Neural progenitor cell (in vitro differentiated cells): ENCODE measurements at regions not wholly inside any gene's neighbourhood (a gene's known extent, or its start where the extent isn't known, plus 50 kb on each side); places are given as distances from the start of the nearest gene placed in this dataset.

ENCODE experiments used
- DNase-seq: peaks from one replicate; pipeline ENCODE4 v3.0.0-alpha.2; 2016; ENCODE audit warnings: low spot score
- H2AFZ ChIP-seq: fragments of 200-600 bp; sonication (generic); replicated peaks from 2 replicates; pipeline ENCODE4 v1.6.1; 2016; ENCODE audit warnings: antibody characterized with exemption
- H3F3A ChIP-seq: fragments of 200-600 bp; sonication (generic); 2 replicates; pipeline ENCODE4 v1.6.1; 2016; ENCODE audit warnings: antibody characterized with exemption, low read depth
- H3K27ac ChIP-seq: fragments of 200-600 bp; sonication (generic); 2 replicates; pipeline ENCODE4 v1.5.1; 2016; ENCODE audit warnings: mild to moderate bottlenecking
- H3K27me3 ChIP-seq: fragments of 200-600 bp; sonication (generic); 2 replicates; pipeline ENCODE4 v1.6.1; 2016; ENCODE audit warnings: mild to moderate bottlenecking, moderate library complexity
- H3K36me3 ChIP-seq: fragments of 200-600 bp; sonication (generic); 2 replicates; pipeline ENCODE4 v1.5.1; 2016
- H3K4me1 ChIP-seq: fragments of 200-600 bp; sonication (generic); 2 replicates; pipeline ENCODE4 v1.6.1; 2016; ENCODE audit warnings: mixed run types
- H3K4me2 ChIP-seq: fragments of 200-600 bp; sonication (generic); 2 replicates; pipeline ENCODE4 v1.6.1; 2016
- H3K4me3 ChIP-seq: fragments of 200-600 bp; sonication (generic); 2 replicates; pipeline ENCODE4 v1.5.1; 2016
- H3K79me2 ChIP-seq: fragments of 200-600 bp; sonication (generic); 2 replicates; pipeline ENCODE4 v1.6.1; 2016; ENCODE audit warnings: low read depth
- H3K9ac ChIP-seq: fragments of 200-600 bp; sonication (generic); 2 replicates; pipeline ENCODE4 v1.6.1; 2016
- H3K9me3 ChIP-seq: fragments of 200-600 bp; sonication (generic); 2 replicates; pipeline ENCODE4 v1.5.1; 2016; ENCODE audit warnings: low read depth
- H4K20me1 ChIP-seq: fragments of 200-600 bp; sonication (generic); 2 replicates; pipeline ENCODE4 v1.6.1; 2016; ENCODE audit warnings: low read depth
- H3K27ac Mint-ChIP-seq: 3 replicates; pipeline ENCODE4 v1.8.0; 2021; ENCODE audit warnings: mixed read lengths
- H3K27me3 Mint-ChIP-seq: 2 replicates; pipeline ENCODE4 v1.8.0; 2022; ENCODE audit warnings: low read depth, mild to moderate bottlenecking, inconsistent platforms, moderate library complexity, mixed read lengths; ENCODE audit not compliant: insufficient read depth
- H3K36me3 Mint-ChIP-seq: 3 replicates; pipeline ENCODE4 v1.8.0; 2021; ENCODE audit warnings: mixed read lengths
- H3K4me1 Mint-ChIP-seq: 3 replicates; pipeline ENCODE4 v1.8.0; 2021; ENCODE audit warnings: mixed read lengths
- H3K4me3 Mint-ChIP-seq: 3 replicates; pipeline ENCODE4 v1.8.0; 2021; ENCODE audit warnings: mild to moderate bottlenecking, moderate library complexity, mixed read lengths
- H3K9me3 Mint-ChIP-seq: 3 replicates; pipeline ENCODE4 v1.8.0; 2020; ENCODE audit warnings: mixed read lengths
- CTCF ChIP-seq: fragments of 200-600 bp; sonication (generic); IDR thresholded peaks from 2 replicates; pipeline ENCODE4 v1.5.1; 2017; ENCODE audit warnings: antibody characterized with exemption, mild to moderate bottlenecking
- EZH2 ChIP-seq: fragments of 200-600 bp; sonication (generic); IDR thresholded peaks from 2 replicates; pipeline ENCODE4 v1.6.1; 2017; ENCODE audit warnings: antibody characterized with exemption, mild to moderate bottlenecking, moderate library complexity
- EZH2phosphoT487 ChIP-seq: fragments of 200-600 bp; sonication (generic); IDR thresholded peaks from 2 replicates; pipeline ENCODE4 v1.6.1; 2017; ENCODE audit warnings: antibody characterized with exemption

DNA sequence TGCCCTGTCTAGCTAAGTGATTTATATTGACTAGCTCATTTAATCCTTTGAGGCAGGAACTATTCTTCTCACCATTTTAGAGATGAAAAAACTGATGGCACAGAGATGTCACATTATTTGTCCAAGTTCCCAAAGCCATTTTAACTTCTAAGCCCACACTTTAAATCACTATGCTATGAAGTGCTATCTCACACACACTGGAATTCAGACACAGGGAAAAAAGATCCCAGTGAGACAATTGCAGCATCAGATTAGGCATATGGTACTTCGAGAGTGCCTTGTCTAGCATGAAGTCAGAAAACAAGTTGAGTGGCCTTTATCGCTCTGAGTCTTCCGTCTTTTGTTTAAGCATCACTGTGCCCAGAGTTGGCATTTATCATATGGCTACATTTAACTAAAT is 54.1 kb upstream of the PDE7B start:
- no peak overlapping the region for H3K4me3 ChIP-seq
- H3K27me3 Mint-ChIP-seq, result peaks cover 2% of the 10 kb centered on the region
- H4K20me1 ChIP-seq, result no peaks in the 10 kb centered on the region
- no peak overlapping the region for H3K27ac Mint-ChIP-seq
- H3K9me3 ChIP-seq, result no peaks in the 10 kb centered on the region
- H3K4me1 Mint-ChIP-seq, result no peaks in the 10 kb centered on the region
- no peaks in the 10 kb centered on the region for H3K27me3 ChIP-seq
- H3K27ac ChIP-seq, result no peak overlapping the region
- H3K36me3 Mint-ChIP-seq, result no peaks in the 10 kb centered on the region
- no peaks in the 10 kb centered on the region for H3K4me1 ChIP-seq
- H3K79me2 ChIP-seq, result no peaks in the 10 kb centered on the region
- no peak overlapping the region for H3K4me3 Mint-ChIP-seq
- TF ChIP-seq EZH2phosphoT487, result no peak
- TF ChIP-seq EZH2, result no peak
- no peak for TF ChIP-seq CTCF
- no peak overlapping the region for H3K4me2 ChIP-seq
- H2AFZ ChIP-seq, result no peak overlapping the region
- H3F3A ChIP-seq, result no peaks in the 10 kb centered on the region
- H3K36me3 ChIP-seq, result no peaks in the 10 kb centered on the region
- no peak for DNase-seq
- H3K9me3 Mint-ChIP-seq, result no peaks in the 10 kb centered on the region
- no peak overlapping the region for H3K9ac ChIP-seq

- Mint-ChIP-seq H3K4me1 (no peaks in the 10 kb centered on the region), H3K36me3 (no peaks in the 10 kb centered on the region), H3K9me3 (no peaks in the 10 kb centered on the region), H3K27me3 (peaks cover 2% of the 10 kb centered on the region), H3K4me3 (no peak overlapping the region), H3K27ac (no peak overlapping the region)
- H3K9ac ChIP-seq, result no peak overlapping the region
- no peaks in the 10 kb centered on the region for H3K9me3 ChIP-seq
- H3K79me2 ChIP-seq, result no peaks in the 10 kb centered on the region
- no peak overlapping the region for H3K4me3 ChIP-seq
- H3K27me3 ChIP-seq, result no peaks in the 10 kb centered on the region
- H3K27ac ChIP-seq, result no peak overlapping the region
- no peak for DNase-seq
- no peaks in the 10 kb centered on the region for H3F3A ChIP-seq
- no peak overlapping the region for H3K4me2 ChIP-seq
- no peaks in the 10 kb centered on the region for H3K4me1 ChIP-seq
- H2AFZ ChIP-seq, result no peak overlapping the region
- H4K20me1 ChIP-seq, result no peaks in the 10 kb centered on the region
- TF ChIP-seq EZH2phosphoT487 (no peak), CTCF (no peak), EZH2 (no peak)
- H3K36me3 ChIP-seq, result no peaks in the 10 kb centered on the region
These were observed 52.6 kb upstream of the PDE7B start for GRCh38 chr6:135798751-135799515.
